Endothelial cell of umbilical vein (primary cell): ENCODE measurements at regions not wholly inside any gene's neighbourhood (a gene's known extent, or its start where the extent isn't known, plus 50 kb on each side); places are given as distances from the start of the nearest gene placed in this dataset.

Source experiments
- CTCF ChIP-seq, 2 donors: IDR thresholded peaks; 1 replicate in 1 of 2; 2 replicates in 1 of 2; pipeline ENCODE4 v1.5.1; 2011; ENCODE audit warnings: low read length in 2 of 2, mild to moderate bottlenecking in 2 of 2, moderate library complexity in 2 of 2, control low read depth in 1 of 2, inconsistent platforms in 1 of 2, low read depth in 1 of 2; ENCODE audit not compliant: insufficient read depth in 1 of 2; ENCODE audit errors: extremely low read depth in 1 of 2
- FOS ChIP-seq: IDR thresholded peaks from 2 replicates; pipeline ENCODE4 v1.6.1; 2011; ENCODE audit warnings: mild to moderate bottlenecking, low read length, moderate library complexity, borderline replicate concordance; ENCODE audit not compliant: insufficient read depth
- JUN ChIP-seq: IDR thresholded peaks from 2 replicates; pipeline ENCODE4 v1.6.1; 2011; ENCODE audit warnings: borderline replicate concordance, low read depth; ENCODE audit not compliant: insufficient read length, insufficient read depth
- POLR2A ChIP-seq: IDR thresholded peaks from 2 replicates; pipeline ENCODE4 v1.6.1; 2012; ENCODE audit warnings: low read depth, mild to moderate bottlenecking, control low read depth, low read length

- no peak for TF ChIP-seq CTCF (IDR thresholded peaks at IDR 0.05; ENCODE audit: extremely low read depth in 1 of 2, insufficient read depth in 1 of 2, low read depth in 1 of 2, low read length in 2 of 2)
- TF ChIP-seq FOS: no peak
- no peak for TF ChIP-seq POLR2A
- no peak for TF ChIP-seq JUN
Measured at GRCh38 chr13:77406644-77407440, 79.9 kb upstream of the MYCBP2 start.
